ENCODE measurements at regions not wholly inside any gene's neighbourhood (a gene's known extent, or its start where the extent isn't known, plus 50 kb on each side); places are given as distances from the start of the nearest gene placed in this dataset.
A peak's percentile ranks its signal among the peaks of the same experiment; 100 is the strongest.
"Not testable (repeated sequence)": the region's sequence is repeated elsewhere in the genome, so short reads cannot be mapped to it uniquely, and the experiment has no call there.

DNA sequence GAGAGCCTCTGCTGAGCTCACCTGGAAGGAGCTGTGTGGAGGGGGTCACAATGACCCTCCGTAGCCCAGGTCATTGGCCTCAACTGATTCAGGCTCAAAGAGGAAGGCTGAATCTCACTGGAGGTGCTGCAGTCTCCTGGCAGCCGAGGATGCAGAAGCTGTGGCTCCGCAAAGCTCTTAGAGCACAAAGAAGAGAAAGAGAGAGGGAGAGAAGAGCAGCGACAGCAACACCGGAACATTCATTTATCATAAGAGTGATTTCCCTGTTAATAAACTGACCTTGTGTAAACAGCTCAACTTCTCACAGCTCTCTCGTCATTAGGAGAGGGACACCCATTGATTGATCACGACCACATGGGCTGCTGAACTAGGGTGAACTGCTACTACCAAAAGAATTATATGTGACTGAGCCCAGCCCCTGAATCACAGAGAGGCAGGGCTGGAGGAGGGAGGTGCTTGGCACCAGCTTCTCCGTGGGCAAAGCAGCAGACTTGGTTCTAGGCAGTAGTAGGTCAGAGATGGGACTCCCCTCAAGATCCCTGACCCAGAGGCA lies 281.7 kb downstream of the NXPE2 start:
- Histone ChIP-seq H3K79me2 (ENCODE audit: insufficient read depth, low read length) (no peaks in the 10 kb centered on the region), H3K27me3 (ENCODE audit: insufficient read depth, low read length) (no peaks in the 10 kb centered on the region), H3K9me3 (ENCODE audit: low read depth, low read length) (no peaks in the 10 kb centered on the region), H2AFZ (ENCODE audit: low read length) (no peak overlapping the region), H3K4me2 (ENCODE audit: insufficient read depth, low read length) (no peak overlapping the region), H3K27ac (ENCODE audit: low read depth, low read length) (no peak overlapping the region), H4K20me1 (ENCODE audit: insufficient read depth, low read length) (no peaks in the 10 kb centered on the region), H3K4me3 (ENCODE audit: insufficient read depth, low read length) (no peak overlapping the region), H3K4me1 (ENCODE audit: insufficient read depth, low read length) (no peaks in the 10 kb centered on the region), H3K36me3 (ENCODE audit: insufficient read depth, low read length) (no peaks in the 10 kb centered on the region)
- TF ChIP-seq, protein P1, sequence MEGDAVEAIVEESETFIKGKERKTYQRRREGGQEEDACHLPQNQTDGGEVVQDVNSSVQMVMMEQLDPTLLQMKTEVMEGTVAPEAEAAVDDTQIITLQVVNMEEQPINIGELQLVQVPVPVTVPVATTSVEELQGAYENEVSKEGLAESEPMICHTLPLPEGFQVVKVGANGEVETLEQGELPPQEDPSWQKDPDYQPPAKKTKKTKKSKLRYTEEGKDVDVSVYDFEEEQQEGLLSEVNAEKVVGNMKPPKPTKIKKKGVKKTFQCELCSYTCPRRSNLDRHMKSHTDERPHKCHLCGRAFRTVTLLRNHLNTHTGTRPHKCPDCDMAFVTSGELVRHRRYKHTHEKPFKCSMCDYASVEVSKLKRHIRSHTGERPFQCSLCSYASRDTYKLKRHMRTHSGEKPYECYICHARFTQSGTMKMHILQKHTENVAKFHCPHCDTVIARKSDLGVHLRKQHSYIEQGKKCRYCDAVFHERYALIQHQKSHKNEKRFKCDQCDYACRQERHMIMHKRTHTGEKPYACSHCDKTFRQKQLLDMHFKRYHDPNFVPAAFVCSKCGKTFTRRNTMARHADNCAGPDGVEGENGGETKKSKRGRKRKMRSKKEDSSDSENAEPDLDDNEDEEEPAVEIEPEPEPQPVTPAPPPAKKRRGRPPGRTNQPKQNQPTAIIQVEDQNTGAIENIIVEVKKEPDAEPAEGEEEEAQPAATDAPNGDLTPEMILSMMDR (IDR thresholded peaks at IDR 0.05; ENCODE audit: extremely low read depth, low read depth, low read length): no peak
- DNase-seq (ENCODE audit: insufficient read length, low spot score, missing footprints): no peak

DNA sequence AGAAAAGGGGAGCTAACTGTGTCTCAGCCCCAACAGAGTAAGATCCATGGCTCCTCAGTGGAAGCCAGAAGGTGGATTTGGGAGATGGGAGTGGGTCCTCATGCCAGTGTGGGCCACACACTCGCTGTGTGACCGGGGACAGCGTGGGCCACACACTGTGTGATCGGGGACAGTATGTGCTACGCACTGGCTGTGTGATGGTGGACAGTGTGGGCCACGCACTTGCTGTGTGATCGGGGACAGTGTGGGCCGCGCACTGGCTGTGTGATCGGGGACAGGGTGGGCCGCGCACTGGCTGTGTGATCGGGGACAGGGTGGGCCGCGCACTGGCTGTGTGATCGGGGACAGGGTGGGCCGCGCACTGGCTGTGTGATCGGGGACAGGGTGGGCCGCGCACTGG lies 282.5 kb downstream of the NXPE2 start:
- not testable (repeated sequence) for H3K4me1 ChIP-seq (ENCODE audit: insufficient read depth, low read length); H3K4me3 ChIP-seq (ENCODE audit: insufficient read depth, low read length); H3K27me3 ChIP-seq (ENCODE audit: insufficient read depth, low read length); H3K4me2 ChIP-seq (ENCODE audit: insufficient read depth, low read length); H3K79me2 ChIP-seq (ENCODE audit: insufficient read depth, low read length); H4K20me1 ChIP-seq (ENCODE audit: insufficient read depth, low read length); DNase-seq (ENCODE audit: insufficient read length, low spot score, missing footprints); H3K27ac ChIP-seq (ENCODE audit: low read depth, low read length); H3K9me3 ChIP-seq (ENCODE audit: low read depth, low read length); H3K36me3 ChIP-seq (ENCODE audit: insufficient read depth, low read length); H2AFZ ChIP-seq (ENCODE audit: low read length)

DNA sequence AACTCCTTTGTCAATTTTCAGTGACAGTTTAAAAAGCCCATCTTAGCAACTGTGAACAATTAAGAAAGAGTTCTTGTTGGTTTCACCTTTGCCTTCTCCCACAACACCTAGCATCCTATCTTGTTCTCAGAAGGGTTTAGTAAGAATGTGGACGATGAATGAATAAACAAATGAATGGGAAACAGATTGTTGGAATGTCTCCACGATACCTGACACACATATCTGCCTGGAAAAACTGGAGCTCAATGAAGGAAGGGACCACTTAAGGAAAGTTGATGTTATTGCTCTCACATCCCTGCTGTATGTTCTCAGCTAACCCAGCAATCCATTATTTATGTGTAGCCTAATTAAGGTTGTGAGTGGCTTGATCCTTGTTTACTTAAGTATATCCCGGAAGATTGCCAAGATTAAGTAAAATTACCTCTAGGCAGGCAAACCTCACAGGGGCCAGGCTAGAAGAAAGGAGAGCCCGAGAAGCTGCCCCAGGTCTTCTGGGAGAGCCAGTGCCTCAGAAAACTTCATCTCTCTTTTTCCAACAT lies 286.4 kb downstream of the NXPE2 start:
- Histone ChIP-seq H3K4me1 (ENCODE audit: insufficient read depth, low read length) (no peaks in the 10 kb centered on the region), H3K27ac (ENCODE audit: low read depth, low read length) (no peak overlapping the region), H3K79me2 (ENCODE audit: insufficient read depth, low read length) (no peaks in the 10 kb centered on the region), H3K27me3 (ENCODE audit: insufficient read depth, low read length) (no peaks in the 10 kb centered on the region), H4K20me1 (ENCODE audit: insufficient read depth, low read length) (no peaks in the 10 kb centered on the region), H3K4me2 (ENCODE audit: insufficient read depth, low read length) (no peak overlapping the region), H2AFZ (ENCODE audit: low read length) (no peak overlapping the region), H3K36me3 (ENCODE audit: insufficient read depth, low read length) (no peaks in the 10 kb centered on the region), H3K4me3 (ENCODE audit: insufficient read depth, low read length) (no peak overlapping the region), H3K9me3 (ENCODE audit: low read depth, low read length) (no peaks in the 10 kb centered on the region)
- TF ChIP-seq, protein P1 (IDR thresholded peaks at IDR 0.05; ENCODE audit: extremely low read depth, low read depth, low read length): no peak
- no peak for DNase-seq (ENCODE audit: insufficient read length, low spot score, missing footprints)

DNA sequence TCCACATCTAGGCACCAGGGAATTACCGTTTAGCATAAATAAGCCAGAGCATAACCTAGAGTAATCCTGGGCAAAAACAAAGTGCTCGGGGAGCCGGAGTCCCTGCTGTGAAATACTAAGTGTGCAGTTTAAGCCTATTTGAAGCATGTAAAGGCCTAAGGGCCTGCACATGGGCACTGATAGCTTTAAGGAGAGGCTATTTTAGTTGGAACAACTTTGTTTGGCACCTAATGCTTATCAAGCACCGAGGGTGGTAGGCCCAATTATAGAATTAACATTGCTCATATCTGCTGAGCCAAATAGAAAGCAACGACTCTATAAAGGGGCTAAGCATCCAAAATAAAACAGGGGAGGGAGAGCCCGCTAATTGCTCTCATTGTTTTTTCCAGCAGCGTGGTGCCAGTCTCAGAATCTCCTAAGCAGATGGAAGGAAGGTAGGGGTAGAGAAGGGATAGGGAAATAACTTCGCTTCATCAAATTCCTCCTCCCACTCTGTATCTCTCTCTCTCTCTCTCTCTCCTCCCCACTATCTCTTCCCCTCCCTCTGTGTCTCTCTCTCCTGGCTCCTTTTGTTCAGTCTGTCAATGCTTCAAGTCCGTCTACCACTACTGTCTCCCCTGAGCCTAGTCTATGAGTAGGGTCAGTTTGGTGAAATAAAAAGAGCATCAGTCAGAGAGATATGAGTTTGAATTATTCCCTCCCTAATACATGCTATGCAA lies 292.8 kb downstream of the NXPE2 start:
- no peaks in the 10 kb centered on the region for H3K9me3 ChIP-seq (ENCODE audit: low read depth, low read length)
- no peaks in the 10 kb centered on the region for H3K4me1 ChIP-seq (ENCODE audit: insufficient read depth, low read length)
- DNase-seq (ENCODE audit: insufficient read length, low spot score, missing footprints): peak; percentile 65
- H4K20me1 ChIP-seq (ENCODE audit: insufficient read depth, low read length): no peaks in the 10 kb centered on the region
- H3K36me3 ChIP-seq (ENCODE audit: insufficient read depth, low read length): no peaks in the 10 kb centered on the region
- no peaks in the 10 kb centered on the region for H3K27me3 ChIP-seq (ENCODE audit: insufficient read depth, low read length)
- H3K27ac ChIP-seq (ENCODE audit: low read depth, low read length): no peak overlapping the region
- no peaks in the 10 kb centered on the region for H3K79me2 ChIP-seq (ENCODE audit: insufficient read depth, low read length)
- no peak overlapping the region for H2AFZ ChIP-seq (ENCODE audit: low read length)
- TF ChIP-seq, protein P1 (IDR thresholded peaks at IDR 0.05; ENCODE audit: extremely low read depth, low read depth, low read length): no peak
- no peak overlapping the region for H3K4me2 ChIP-seq (ENCODE audit: insufficient read depth, low read length)
- no peak overlapping the region for H3K4me3 ChIP-seq (ENCODE audit: insufficient read depth, low read length)
